GM23338 (cell line): ENCODE measurements at regions not wholly inside any gene's neighbourhood (a gene's known extent, or its start where the extent isn't known, plus 50 kb on each side); places are given as distances from the start of the nearest gene placed in this dataset.

Source experiments
- ATAC-seq: fragments of 200-7000 bp; cut with Tn5 transposase; 3 replicates; pipeline ENCODE4 v1.9.1; 2020
- DNase-seq: peaks from one replicate; pipeline ENCODE4 v3.0.0-alpha.2; 2015; ENCODE audit warnings: low spot score
- H2AFZ ChIP-seq: fragments of 200-600 bp; sonication (generic); 2 replicates; pipeline ENCODE4 v1.8.0; 2016; ENCODE audit warnings: antibody characterized with exemption, mild to moderate bottlenecking, moderate library complexity
- H3F3A ChIP-seq: fragments of 200-600 bp; sonication (generic); replicated peaks from 2 replicates; pipeline ENCODE4 v1.8.0; 2017; ENCODE audit warnings: antibody characterized with exemption, mixed run types, low read depth
- H3K27ac ChIP-seq: fragments of 200-600 bp; sonication (generic); 2 replicates; pipeline ENCODE4 v1.6.1; 2016; ENCODE audit warnings: low read depth
- H3K27me3 ChIP-seq: fragments of 200-600 bp; sonication (generic); 2 replicates; pipeline ENCODE4 v1.8.0; 2016; ENCODE audit warnings: mild to moderate bottlenecking, mixed run types, moderate library complexity; ENCODE audit not compliant: insufficient read depth
- H3K36me3 ChIP-seq: fragments of 200-600 bp; sonication (generic); 2 replicates; pipeline ENCODE4 v1.8.0; 2016; ENCODE audit warnings: mild to moderate bottlenecking; ENCODE audit not compliant: insufficient read depth
- H3K4me1 ChIP-seq: fragments of 200-600 bp; sonication (generic); 2 replicates; pipeline ENCODE4 v1.8.0; 2016; ENCODE audit warnings: mild to moderate bottlenecking, moderate library complexity; ENCODE audit not compliant: insufficient read depth
- H3K4me2 ChIP-seq: fragments of 200-600 bp; sonication (generic); 2 replicates; pipeline ENCODE4 v1.7.1; 2017; ENCODE audit warnings: mixed run types
- H3K4me3 ChIP-seq: fragments of 200-600 bp; sonication (generic); 2 replicates; pipeline ENCODE4 v1.6.1; 2016; ENCODE audit warnings: mixed run types
- H3K79me2 ChIP-seq: fragments of 200-600 bp; sonication (generic); replicated peaks from 2 replicates; pipeline ENCODE4 v1.8.0; 2017; ENCODE audit warnings: mild to moderate bottlenecking; ENCODE audit not compliant: insufficient read depth
- H3K9me2 ChIP-seq: fragments of 200-600 bp; sonication (generic); 2 replicates; pipeline ENCODE4 v1.8.0; 2017; ENCODE audit not compliant: insufficient read depth
- H4K20me1 ChIP-seq: fragments of 200-600 bp; sonication (generic); replicated peaks from 2 replicates; pipeline ENCODE4 v1.8.0; 2017; ENCODE audit warnings: mild to moderate bottlenecking; ENCODE audit not compliant: insufficient read depth
- H3K27ac Mint-ChIP-seq: 2 replicates; pipeline ENCODE4 v1.8.0; 2020; ENCODE audit warnings: inconsistent platforms, mild to moderate bottlenecking, moderate library complexity, mixed read lengths
- H3K27me3 Mint-ChIP-seq: 3 replicates; pipeline ENCODE4 v1.8.0; 2022; ENCODE audit warnings: low read depth, mild to moderate bottlenecking, moderate library complexity, mixed read lengths, inconsistent platforms; ENCODE audit not compliant: insufficient read depth, poor library complexity
- H3K36me3 Mint-ChIP-seq: 3 replicates; pipeline ENCODE4 v1.8.0; 2021; ENCODE audit warnings: low read depth, mild to moderate bottlenecking, inconsistent platforms, moderate library complexity, mixed read lengths
- H3K4me1 Mint-ChIP-seq: 3 replicates; pipeline ENCODE4 v1.8.0; 2020; ENCODE audit warnings: mild to moderate bottlenecking, inconsistent platforms, mixed read lengths
- H3K4me3 Mint-ChIP-seq: 3 replicates; pipeline ENCODE4 v1.8.0; 2021; ENCODE audit warnings: moderate library complexity, mild to moderate bottlenecking, inconsistent platforms, mixed read lengths
- H3K9me3 Mint-ChIP-seq: 3 replicates; pipeline ENCODE4 v1.8.0; 2020; ENCODE audit warnings: moderate library complexity, mild to moderate bottlenecking, inconsistent platforms, mixed read lengths
- CREB1 ChIP-seq: fragments of 250-450 bp; sonication (Bioruptor Pico); IDR thresholded peaks from 2 replicates; pipeline ENCODE4 v1.5.0; 2020; ENCODE audit warnings: low read depth, mild to moderate bottlenecking, moderate library complexity
- EZH2 ChIP-seq: fragments of 200-600 bp; sonication (generic); IDR thresholded peaks from one replicate; pipeline ENCODE4 v1.8.0; 2017; ENCODE audit warnings: antibody characterized with exemption, mild to moderate bottlenecking, low read depth; ENCODE audit not compliant: unreplicated experiment
- EZH2phosphoT487 ChIP-seq: fragments of 200-600 bp; sonication (generic); IDR thresholded peaks from one replicate; pipeline ENCODE4 v1.8.1; 2018; ENCODE audit warnings: antibody characterized with exemption; ENCODE audit not compliant: unreplicated experiment
- JUNB ChIP-seq: IDR thresholded peaks from one replicate; pipeline ENCODE4 v1.6.1; 2016; ENCODE audit warnings: antibody characterized with exemption; ENCODE audit not compliant: unreplicated experiment
- NANOG ChIP-seq: IDR thresholded peaks from 2 replicates; pipeline ENCODE4 v1.6.1; 2016; ENCODE audit warnings: antibody characterized with exemption, borderline replicate concordance
- POLR2AphosphoS5 ChIP-seq: IDR thresholded peaks from 2 replicates; pipeline ENCODE4 v1.6.1; 2016; ENCODE audit warnings: antibody characterized with exemption, low read depth
- STAT1 ChIP-seq: IDR thresholded peaks from one replicate; pipeline ENCODE4 v1.6.1; 2016; ENCODE audit warnings: antibody characterized with exemption; ENCODE audit not compliant: unreplicated experiment
- ZNF114 ChIP-seq: fragments of 250-450 bp; sonication (Bioruptor Pico); IDR thresholded peaks from 2 replicates; pipeline ENCODE4 v1.5.0; 2020; ENCODE audit warnings: mild to moderate bottlenecking, moderate library complexity
- ZNF331 ChIP-seq: fragments of 250-450 bp; sonication (Bioruptor Pico); IDR thresholded peaks from 2 replicates; pipeline ENCODE4 v1.5.0; 2020; ENCODE audit warnings: low read depth, mild to moderate bottlenecking, moderate library complexity
- TF ChIP-seq, protein P1 (sequence below): IDR thresholded peaks from 2 replicates; pipeline ENCODE4 v1.6.1; 2016; ENCODE audit warnings: antibody characterized with exemption
- TF ChIP-seq, protein P2 (sequence below): fragments of 250-450 bp; sonication (Bioruptor Pico); IDR thresholded peaks from 2 replicates; pipeline ENCODE4 v1.5.0; 2020; ENCODE audit warnings: mild to moderate bottlenecking, moderate library complexity
- TF ChIP-seq, protein P3 (sequence below), 2 experiments: fragments of 200-600 bp in 1 of 2; sonication (generic) in 1 of 2; conservative IDR thresholded peaks; 2 replicates each; pipeline versions ENCODE4 v1.5.1 to v1.6.1; 2016 to 2017; ENCODE audit warnings: antibody characterized with exemption in 2 of 2, low read depth in 2 of 2, mild to moderate bottlenecking in 2 of 2, moderate library complexity in 1 of 2
- TF ChIP-seq, protein P4 (sequence below): IDR thresholded peaks from one replicate; pipeline ENCODE4 v1.6.1; 2018; ENCODE audit warnings: antibody characterized with exemption; ENCODE audit not compliant: unreplicated experiment

DNA sequence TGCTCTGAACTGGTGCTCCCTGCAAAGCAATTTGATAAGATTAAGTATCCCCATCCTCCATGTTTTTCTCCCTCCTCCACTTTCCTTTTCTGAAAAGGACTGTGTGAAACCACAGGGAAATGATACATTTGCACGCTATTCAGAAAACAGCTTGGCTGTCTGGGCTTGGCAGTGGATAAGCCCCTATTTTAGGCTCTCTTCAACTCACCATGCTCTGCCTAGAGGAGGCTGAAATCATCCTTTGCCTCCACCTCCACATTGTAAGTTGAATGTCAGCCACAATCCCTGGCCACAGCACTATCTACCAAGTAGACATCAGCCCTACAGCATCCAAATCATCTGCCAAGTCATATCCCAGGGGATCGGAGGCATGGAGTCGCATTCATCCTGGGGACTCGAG lies 642.3 kb downstream of the RPS29 start:
- no peak for DNase-seq

More for the DNA sequence above, 642.3 kb downstream of the RPS29 start:
- no peak overlapping the region for H3K4me2 ChIP-seq
- no peak for ATAC-seq
- peak overlapping the region; percentile 32 for H2AFZ ChIP-seq
- H3K27me3 Mint-ChIP-seq: no peaks in the 10 kb centered on the region
- 0 out of 2 replicates have a peak, but pooled peaks cover 3% of the 10 kb centered on the region for H3K9me2 ChIP-seq
- H3K4me1 Mint-ChIP-seq: 0 out of 3 replicates have a peak, but pooled peaks cover 2% of the 10 kb centered on the region
- TF ChIP-seq ZNF331: no peak
- no peak for TF ChIP-seq POLR2AphosphoS5
- TF ChIP-seq, protein P1, sequence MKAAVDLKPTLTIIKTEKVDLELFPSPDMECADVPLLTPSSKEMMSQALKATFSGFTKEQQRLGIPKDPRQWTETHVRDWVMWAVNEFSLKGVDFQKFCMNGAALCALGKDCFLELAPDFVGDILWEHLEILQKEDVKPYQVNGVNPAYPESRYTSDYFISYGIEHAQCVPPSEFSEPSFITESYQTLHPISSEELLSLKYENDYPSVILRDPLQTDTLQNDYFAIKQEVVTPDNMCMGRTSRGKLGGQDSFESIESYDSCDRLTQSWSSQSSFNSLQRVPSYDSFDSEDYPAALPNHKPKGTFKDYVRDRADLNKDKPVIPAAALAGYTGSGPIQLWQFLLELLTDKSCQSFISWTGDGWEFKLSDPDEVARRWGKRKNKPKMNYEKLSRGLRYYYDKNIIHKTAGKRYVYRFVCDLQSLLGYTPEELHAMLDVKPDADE: no peak
- TF ChIP-seq NANOG: no peak
- TF ChIP-seq EZH2: no peak
- TF ChIP-seq JUNB: no peak
- TF ChIP-seq, protein P2, sequence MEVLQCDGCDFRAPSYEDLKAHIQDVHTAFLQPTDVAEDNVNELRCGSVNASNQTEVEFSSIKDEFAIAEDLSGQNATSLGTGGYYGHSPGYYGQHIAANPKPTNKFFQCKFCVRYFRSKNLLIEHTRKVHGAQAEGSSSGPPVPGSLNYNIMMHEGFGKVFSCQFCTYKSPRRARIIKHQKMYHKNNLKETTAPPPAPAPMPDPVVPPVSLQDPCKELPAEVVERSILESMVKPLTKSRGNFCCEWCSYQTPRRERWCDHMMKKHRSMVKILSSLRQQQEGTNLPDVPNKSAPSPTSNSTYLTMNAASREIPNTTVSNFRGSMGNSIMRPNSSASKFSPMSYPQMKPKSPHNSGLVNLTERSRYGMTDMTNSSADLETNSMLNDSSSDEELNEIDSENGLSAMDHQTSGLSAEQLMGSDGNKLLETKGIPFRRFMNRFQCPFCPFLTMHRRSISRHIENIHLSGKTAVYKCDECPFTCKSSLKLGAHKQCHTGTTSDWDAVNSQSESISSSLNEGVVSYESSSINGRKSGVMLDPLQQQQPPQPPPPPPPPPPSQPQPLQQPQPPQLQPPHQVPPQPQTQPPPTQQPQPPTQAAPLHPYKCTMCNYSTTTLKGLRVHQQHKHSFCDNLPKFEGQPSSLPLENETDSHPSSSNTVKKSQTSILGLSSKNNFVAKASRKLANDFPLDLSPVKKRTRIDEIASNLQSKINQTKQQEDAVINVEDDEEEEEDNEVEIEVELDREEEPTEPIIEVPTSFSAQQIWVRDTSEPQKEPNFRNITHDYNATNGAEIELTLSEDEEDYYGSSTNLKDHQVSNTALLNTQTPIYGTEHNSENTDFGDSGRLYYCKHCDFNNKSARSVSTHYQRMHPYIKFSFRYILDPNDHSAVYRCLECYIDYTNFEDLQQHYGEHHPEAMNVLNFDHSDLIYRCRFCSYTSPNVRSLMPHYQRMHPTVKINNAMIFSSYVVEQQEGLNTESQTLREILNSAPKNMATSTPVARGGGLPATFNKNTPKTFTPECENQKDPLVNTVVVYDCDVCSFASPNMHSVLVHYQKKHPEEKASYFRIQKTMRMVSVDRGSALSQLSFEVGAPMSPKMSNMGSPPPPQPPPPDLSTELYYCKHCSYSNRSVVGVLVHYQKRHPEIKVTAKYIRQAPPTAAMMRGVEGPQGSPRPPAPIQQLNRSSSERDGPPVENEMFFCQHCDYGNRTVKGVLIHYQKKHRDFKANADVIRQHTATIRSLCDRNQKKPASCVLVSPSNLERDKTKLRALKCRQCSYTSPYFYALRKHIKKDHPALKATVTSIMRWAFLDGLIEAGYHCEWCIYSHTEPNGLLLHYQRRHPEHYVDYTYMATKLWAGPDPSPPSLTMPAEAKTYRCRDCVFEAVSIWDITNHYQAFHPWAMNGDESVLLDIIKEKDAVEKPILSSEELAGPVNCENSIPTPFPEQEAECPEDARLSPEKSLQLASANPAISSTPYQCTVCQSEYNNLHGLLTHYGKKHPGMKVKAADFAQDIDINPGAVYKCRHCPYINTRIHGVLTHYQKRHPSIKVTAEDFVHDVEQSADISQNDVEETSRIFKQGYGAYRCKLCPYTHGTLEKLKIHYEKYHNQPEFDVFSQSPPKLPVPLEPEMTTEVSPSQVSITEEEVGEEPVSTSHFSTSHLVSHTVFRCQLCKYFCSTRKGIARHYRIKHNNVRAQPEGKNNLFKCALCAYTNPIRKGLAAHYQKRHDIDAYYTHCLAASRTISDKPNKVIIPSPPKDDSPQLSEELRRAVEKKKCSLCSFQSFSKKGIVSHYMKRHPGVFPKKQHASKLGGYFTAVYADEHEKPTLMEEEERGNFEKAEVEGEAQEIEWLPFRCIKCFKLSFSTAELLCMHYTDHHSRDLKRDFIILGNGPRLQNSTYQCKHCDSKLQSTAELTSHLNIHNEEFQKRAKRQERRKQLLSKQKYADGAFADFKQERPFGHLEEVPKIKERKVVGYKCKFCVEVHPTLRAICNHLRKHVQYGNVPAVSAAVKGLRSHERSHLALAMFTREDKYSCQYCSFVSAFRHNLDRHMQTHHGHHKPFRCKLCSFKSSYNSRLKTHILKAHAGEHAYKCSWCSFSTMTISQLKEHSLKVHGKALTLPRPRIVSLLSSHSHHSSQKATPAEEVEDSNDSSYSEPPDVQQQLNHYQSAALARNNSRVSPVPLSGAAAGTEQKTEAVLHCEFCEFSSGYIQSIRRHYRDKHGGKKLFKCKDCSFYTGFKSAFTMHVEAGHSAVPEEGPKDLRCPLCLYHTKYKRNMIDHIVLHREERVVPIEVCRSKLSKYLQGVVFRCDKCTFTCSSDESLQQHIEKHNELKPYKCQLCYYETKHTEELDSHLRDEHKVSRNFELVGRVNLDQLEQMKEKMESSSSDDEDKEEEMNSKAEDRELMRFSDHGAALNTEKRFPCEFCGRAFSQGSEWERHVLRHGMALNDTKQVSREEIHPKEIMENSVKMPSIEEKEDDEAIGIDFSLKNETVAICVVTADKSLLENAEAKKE (CRISPR knock-in tag): no peak
- no peak for TF ChIP-seq ZNF114 (CRISPR knock-in tag)
- TF ChIP-seq STAT1: no peak
- TF ChIP-seq, protein P3, sequence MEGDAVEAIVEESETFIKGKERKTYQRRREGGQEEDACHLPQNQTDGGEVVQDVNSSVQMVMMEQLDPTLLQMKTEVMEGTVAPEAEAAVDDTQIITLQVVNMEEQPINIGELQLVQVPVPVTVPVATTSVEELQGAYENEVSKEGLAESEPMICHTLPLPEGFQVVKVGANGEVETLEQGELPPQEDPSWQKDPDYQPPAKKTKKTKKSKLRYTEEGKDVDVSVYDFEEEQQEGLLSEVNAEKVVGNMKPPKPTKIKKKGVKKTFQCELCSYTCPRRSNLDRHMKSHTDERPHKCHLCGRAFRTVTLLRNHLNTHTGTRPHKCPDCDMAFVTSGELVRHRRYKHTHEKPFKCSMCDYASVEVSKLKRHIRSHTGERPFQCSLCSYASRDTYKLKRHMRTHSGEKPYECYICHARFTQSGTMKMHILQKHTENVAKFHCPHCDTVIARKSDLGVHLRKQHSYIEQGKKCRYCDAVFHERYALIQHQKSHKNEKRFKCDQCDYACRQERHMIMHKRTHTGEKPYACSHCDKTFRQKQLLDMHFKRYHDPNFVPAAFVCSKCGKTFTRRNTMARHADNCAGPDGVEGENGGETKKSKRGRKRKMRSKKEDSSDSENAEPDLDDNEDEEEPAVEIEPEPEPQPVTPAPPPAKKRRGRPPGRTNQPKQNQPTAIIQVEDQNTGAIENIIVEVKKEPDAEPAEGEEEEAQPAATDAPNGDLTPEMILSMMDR (conservative IDR thresholded peaks at IDR 0.05; ENCODE audit: low read depth in 2 of 2): no peak
- TF ChIP-seq EZH2phosphoT487: no peak
- TF ChIP-seq, protein P4, sequence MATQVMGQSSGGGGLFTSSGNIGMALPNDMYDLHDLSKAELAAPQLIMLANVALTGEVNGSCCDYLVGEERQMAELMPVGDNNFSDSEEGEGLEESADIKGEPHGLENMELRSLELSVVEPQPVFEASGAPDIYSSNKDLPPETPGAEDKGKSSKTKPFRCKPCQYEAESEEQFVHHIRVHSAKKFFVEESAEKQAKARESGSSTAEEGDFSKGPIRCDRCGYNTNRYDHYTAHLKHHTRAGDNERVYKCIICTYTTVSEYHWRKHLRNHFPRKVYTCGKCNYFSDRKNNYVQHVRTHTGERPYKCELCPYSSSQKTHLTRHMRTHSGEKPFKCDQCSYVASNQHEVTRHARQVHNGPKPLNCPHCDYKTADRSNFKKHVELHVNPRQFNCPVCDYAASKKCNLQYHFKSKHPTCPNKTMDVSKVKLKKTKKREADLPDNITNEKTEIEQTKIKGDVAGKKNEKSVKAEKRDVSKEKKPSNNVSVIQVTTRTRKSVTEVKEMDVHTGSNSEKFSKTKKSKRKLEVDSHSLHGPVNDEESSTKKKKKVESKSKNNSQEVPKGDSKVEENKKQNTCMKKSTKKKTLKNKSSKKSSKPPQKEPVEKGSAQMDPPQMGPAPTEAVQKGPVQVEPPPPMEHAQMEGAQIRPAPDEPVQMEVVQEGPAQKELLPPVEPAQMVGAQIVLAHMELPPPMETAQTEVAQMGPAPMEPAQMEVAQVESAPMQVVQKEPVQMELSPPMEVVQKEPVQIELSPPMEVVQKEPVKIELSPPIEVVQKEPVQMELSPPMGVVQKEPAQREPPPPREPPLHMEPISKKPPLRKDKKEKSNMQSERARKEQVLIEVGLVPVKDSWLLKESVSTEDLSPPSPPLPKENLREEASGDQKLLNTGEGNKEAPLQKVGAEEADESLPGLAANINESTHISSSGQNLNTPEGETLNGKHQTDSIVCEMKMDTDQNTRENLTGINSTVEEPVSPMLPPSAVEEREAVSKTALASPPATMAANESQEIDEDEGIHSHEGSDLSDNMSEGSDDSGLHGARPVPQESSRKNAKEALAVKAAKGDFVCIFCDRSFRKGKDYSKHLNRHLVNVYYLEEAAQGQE: no peak
- no peak for TF ChIP-seq CREB1
- H3K79me2 ChIP-seq: no peaks in the 10 kb centered on the region
- H3K9me3 Mint-ChIP-seq: no peaks in the 10 kb centered on the region
- no peak overlapping the region for H3K27ac Mint-ChIP-seq
- no peaks in the 10 kb centered on the region for H4K20me1 ChIP-seq
- no peaks in the 10 kb centered on the region for H3K4me1 ChIP-seq
- no peak overlapping the region for H3K27ac ChIP-seq
- H3K27me3 ChIP-seq: no peaks in the 10 kb centered on the region
- H3K4me3 Mint-ChIP-seq: no peak overlapping the region
- no peaks in the 10 kb centered on the region for H3K36me3 Mint-ChIP-seq
- H3F3A ChIP-seq: no peaks in the 10 kb centered on the region
- no peaks in the 10 kb centered on the region for H3K36me3 ChIP-seq
- no peak overlapping the region for H3K4me3 ChIP-seq
